Hematopoietic multipotent progenitor cell treated with erythropoietin and hydrocortisone succinate and interleukin-3 and kit ligand, for 8 days (in vitro differentiated cells): ENCODE measurements at regions not wholly inside any gene's neighbourhood (a gene's known extent, or its start where the extent isn't known, plus 50 kb on each side); places are given as distances from the start of the nearest gene placed in this dataset.
"Not testable (repeated sequence)": the region's sequence is repeated elsewhere in the genome, so short reads cannot be mapped to it uniquely, and the experiment has no call there.

ENCODE experiments used
- DNase-seq: peaks from one replicate; pipeline ENCODE4 v3.0.0-alpha.2; 2015

- DNase-seq = no peak
Measured at GRCh38 chr2:63740943-63741342, 100.8 kb upstream of the UGP2 start.

DNA sequence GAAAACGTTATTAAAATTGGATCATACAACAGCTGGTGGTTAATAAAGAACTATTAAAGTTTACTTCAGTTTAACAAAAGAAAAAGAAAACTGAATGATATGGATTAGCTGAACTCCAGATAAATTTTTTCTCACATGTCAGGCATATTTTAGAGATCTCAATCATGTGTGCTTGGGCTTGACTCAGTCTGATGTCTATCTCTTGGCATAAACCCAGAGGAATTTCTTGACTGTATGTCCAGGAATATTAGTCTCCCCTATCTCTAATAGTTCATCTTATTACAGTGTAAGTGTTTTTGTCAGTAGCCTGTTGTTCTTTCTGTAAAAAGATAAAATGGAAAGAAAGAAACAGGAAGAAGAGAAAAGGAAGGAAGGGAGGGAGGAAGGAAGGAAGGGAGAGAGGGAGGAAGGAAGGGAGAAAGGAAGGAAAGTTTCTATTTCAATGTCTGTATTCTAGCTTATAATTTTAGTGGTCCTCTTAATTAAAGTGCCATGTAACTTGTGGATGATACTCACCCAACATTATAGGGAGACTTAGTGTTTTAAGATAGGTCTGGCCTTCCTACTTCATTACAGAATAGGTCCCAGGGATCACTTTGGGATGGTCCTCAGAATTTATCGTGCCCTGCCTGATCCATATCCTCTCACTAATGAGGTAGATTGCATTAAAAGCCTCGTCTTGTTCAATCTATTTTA is 99.7 kb upstream of the UGP2 start:
- DNase-seq = no peak

DNA sequence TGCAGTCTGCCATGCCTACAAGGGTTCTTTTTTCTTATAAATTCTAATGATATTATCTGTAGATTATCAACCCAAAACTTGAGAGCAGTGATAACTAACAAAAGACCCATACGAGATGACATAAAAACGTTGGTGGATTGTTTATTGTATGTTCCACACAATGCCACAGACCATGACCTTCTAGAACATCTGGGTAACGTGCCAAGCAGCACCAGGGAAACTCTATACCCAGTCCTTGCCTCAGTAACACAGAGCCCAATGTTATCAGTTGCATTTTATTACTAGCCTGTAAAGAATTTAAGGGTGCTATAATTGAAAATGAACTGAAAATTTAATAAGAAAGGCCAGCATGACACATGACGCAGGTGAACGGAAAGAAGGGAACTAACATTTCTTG is 99.1 kb upstream of the UGP2 start:
- DNase-seq = no peak

GRCh38 chr2:63743170-63743981 is 98.3 kb upstream of the UGP2 start:
- DNase-seq = no peak

GRCh38 chr2:63743982-63744966 is 97.4 kb upstream of the UGP2 start:
- no peak for DNase-seq

DNA sequence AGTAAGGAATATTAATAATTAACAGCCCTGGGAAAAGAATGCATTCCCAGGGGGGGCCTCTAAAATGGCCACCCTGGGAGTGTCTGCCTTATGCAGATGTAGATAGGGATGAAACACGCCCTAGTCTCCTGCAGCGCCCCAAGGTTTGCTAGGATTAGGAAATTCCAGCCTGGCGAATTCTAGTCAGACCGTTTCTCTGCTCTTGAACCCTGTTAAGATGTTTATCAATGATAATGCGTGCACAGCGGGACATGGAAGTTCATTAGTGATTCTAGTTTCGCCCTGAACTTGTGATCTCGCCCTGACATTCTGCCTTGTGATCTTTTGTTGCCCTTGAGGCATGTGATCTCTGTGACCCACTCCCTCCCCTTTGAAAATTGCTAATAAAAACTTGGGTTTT is 95.1 kb upstream of the UGP2 start:
- not testable (repeated sequence) for DNase-seq

DNA sequence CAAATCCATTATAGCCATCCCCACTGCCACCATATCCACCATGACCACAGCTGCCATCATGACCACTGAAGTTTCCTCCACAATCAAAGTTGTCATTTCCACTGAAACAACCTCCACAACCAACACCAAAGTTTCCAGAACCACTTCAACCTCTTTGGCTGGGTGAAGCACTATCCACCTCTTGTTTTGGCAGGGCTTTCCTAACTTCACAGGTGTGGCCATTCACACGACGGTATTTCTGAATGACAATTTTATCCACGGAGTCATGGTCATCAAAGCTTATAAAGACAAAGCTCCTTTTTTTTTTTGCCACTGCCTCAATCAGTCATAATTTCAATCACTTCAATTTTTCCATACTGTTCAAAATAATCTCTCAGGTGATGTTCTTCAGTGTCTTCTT is 89.8 kb upstream of the UGP2 start:
- DNase-seq = no peak

DNA sequence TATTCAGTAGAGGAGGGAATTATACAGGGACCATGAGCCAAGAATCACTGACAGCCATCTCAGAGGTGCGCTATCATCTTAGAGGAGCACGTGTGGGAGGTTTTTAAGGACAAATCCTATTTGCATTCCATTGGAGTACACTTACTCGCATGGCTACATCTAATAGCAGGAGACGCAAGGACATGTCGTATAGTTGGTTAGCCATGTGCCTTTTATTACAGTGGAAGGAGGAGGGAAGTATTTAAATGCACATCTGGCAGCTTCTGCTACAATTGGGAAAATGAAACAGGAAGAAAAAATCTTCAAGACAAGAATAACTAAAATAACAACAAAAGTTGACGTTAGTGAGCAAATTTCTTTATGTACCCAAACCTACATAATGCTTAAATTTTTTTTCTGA is 86.5 kb upstream of the UGP2 start:
- DNase-seq = no peak

GRCh38 chr2:63755965-63756364 is 85.7 kb upstream of the UGP2 start:
- no peak for DNase-seq

- DNase-seq = no peak
Measured at GRCh38 chr2:63763391-63763941, 78.2 kb upstream of the UGP2 start.

DNA sequence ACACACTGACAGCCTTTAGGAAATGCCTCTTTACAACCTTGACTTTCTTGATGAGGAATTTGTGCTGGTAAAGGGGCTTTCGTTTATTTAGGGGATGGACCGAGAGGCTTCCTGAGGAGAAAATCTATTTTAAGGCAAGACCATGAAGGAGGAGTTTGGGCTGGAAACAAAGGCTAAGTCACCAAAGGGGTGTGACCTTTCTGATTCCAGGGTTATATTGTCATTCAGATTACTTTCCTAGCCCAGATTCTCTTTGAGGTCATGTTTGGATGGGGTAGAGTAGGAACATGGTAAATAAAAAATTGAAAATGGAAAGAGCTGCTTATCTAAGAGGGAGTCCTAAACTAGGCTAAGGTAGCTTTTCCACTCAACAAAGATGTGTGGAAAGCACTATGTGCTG is 77.1 kb upstream of the UGP2 start:
- DNase-seq = no peak

DNA sequence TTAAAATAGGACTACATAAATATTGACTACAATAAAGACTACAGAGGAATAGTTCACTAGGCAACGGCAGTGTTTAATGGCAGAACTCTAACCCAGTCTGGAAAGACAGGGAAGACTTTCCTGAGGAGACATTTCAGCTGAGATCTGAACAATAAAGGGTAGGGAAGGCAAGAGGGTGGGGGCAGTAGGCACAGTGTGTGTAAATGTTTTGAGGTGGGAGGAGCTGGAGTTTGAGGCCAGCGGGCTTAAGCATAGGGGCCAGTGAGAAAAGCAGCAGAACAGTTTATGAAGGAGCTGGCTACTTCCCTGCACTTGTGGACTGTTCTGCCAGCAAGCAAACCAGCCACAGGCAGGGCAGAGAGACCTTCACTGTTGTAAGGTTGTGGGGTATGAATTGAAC is 76.6 kb upstream of the UGP2 start:
- DNase-seq = no peak

DNA sequence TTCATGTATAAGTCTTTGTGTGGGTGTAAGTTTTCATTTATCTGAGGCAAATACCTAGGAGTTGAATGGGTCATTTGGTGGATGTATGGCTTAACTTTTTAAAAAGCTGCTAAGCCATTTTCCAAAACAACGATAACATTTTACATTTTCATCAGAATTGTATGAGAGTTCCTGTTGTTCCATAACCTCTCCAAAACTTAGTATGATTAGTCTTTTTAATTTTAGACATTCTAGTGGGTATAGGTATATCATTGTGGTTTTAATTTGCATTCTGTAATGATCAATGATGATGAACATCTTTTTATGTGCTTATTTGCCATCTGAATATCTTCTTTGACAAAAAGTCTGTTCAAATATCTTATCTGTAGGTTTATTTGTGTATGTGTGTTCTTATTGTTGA is 74.4 kb upstream of the UGP2 start:
- no peak for DNase-seq

DNA sequence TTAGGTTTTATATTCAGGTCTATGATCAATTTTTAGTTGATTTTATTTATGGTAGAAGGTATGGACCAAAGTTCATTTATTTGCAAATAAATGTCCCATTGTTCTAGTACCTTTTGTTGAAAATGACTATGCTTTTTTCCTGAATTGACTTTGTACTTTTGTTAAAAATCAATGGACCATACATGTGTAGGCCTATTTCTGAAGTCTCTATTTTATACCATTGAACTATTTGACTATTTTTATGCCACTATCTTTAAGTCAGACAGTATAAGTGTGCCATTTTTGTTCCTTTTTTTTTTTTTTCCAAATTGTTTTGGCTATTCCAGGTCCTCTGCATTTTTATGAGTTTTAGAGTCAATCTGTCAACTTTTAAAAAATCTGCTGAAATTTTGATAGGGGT is 73.6 kb upstream of the UGP2 start:
- DNase-seq = no peak

- DNase-seq = no peak
Measured at GRCh38 chr2:63769915-63770314, 71.8 kb upstream of the UGP2 start.

GRCh38 chr2:63772061-63772460 is 69.6 kb upstream of the UGP2 start:
- no peak for DNase-seq

DNA sequence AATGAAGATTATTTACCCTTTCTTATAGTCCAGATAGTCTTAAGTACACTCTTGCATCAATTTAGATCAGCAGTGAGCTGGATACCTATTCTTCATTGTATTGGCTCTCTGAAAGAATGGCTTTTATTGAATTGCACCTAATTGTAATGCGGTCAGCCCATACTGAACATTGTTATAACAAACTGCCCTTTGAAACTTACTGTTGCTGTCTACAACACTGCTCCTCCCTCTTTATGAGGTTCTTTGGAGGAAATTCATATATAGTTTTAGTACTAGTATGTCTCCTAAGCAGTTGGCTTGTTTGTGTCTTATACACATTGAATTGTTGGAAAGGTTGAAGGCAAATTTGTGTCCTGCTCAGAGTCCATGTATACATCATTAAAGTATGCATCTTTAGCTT is 66.5 kb upstream of the UGP2 start:
- no peak for DNase-seq

DNA sequence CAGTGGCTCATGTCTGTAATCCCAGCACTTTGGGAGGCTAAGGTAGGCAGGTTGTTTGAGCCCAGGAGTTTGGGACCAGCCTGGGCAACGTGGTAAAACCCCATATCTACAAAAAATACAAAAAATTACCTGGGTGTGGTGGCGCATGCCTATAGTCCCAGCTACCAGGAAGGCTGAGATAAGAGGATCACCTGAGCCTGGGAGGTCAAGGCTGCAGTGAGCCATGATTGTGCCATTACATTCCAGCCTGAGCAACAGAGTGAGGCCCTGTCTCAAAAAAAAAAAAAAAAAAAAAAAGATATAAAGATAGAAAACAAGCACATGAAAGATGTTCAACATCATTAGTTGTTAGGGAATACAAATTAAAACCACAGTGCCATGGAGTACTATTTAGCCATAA is 65.3 kb upstream of the UGP2 start:
- DNase-seq = no peak

GRCh38 chr2:63777816-63778215 is 63.9 kb upstream of the UGP2 start:
- DNase-seq = no peak

GRCh38 chr2:63778391-63778790 is 63.3 kb upstream of the UGP2 start:
- no peak for DNase-seq

DNA sequence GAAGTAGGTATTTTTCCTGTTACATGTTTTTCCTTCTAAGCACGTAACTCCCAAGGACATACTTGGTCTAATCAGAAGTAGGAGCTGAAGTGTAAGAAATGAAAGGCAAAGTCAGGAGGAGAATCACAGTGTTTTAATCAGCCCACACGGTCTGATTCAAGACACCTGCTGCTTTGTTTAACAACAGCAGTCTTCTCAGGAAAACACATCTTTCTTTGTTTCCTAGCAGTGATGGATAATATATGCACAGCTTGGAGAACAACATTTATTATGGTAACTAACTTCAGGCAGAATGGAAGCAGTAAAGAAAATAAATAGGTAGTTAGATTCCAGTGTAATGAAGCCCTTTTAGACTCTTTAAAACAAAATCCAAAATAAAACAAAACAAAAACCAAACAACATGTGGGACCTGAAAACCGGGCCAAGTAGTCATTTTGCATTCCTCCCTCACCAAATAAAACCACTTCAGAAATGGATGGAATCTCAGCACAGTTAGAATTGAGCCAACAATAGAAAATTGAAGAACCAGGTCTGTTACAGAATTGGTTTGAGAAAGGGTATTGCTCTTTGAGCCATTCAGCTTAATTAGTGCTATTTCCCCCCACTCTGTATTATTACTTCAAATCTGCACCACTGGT is 61.1 kb upstream of the UGP2 start:
- DNase-seq = no peak

DNA sequence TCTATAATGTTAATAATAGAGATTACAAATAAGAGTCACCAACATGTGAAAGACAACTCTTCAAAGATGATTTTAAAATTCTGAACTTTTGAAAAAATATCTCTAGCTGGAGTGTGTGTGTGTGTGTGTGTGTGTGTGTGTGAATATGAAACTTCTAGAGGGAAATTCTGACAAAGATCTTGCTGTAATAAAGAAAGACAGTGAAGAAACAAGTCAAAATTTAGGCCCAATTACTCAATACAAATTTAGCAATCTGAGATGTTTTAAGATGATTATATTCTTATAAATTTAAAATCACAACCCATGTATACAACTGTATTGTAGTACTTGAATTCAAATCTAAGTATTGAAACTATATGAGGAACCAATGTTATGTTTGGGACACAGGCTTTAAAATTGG is 57.2 kb upstream of the UGP2 start:
- DNase-seq = no peak

DNA sequence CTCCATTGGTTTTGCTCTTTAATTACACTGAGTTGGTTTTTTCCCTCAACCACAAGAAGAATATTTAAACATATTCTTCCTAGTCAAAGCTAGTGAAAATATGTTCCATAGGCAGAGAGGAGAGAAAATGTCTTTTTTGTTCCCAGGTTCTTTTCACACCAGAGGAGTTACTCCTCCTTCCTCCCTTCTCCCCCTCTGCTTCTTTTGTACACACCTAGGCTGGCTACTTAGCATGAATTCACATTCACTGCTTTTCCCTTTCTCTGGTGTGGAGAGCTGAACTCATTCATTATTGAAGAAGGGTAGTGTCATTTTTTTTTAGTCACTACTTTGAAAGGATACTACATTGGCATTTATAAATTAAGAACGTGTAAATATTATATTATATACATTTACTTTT is 56.6 kb upstream of the UGP2 start:
- DNase-seq = no peak
